ENCODE measurements at regions not wholly inside any gene's neighbourhood (a gene's known extent, or its start where the extent isn't known, plus 50 kb on each side); places are given as distances from the start of the nearest gene placed in this dataset.

GRCh38 chr5:112479418-112479817 lies 60.3 kb upstream of the EPB41L4A start:
- TF ChIP-seq CTCF (IDR thresholded peaks at IDR 0.05 in 2 of 3, conservative IDR thresholded peaks at IDR 0.05 in 1 of 3; ENCODE audit: insufficient read depth in 2 of 3, low read depth in 1 of 3, low read length in 3 of 3) (no peak), POLR2A (conservative IDR thresholded peaks at IDR 0.05) (no peak), RBFOX2 (IDR thresholded peaks at IDR 0.05; ENCODE audit: low read depth, low read length) (no peak), SREBF1 (IDR thresholded peaks at IDR 0.05; ENCODE audit: borderline replicate concordance, low read depth, low read length) (no peak), POU5F1 (IDR thresholded peaks at IDR 0.05; ENCODE audit: borderline replicate concordance, low read depth, low read length, partially characterized antibody) (no peak), ATF1 (CRISPR knock-in tag; IDR thresholded peaks at IDR 0.05) (no peak), ATF1 (tag; IDR thresholded peaks at IDR 0.05) (no peak), ZNF24 (IDR thresholded peaks at IDR 0.05) (no peak), ZNF644 (tag; IDR thresholded peaks at IDR 0.05; ENCODE audit: low read depth) (no peak), ZNF311 (CRISPR knock-in tag; IDR thresholded peaks at IDR 0.05) (no peak), TOE1 (IDR thresholded peaks at IDR 0.05; ENCODE audit: borderline replicate concordance) (no peak), TOE1 (CRISPR knock-in tag; IDR thresholded peaks at IDR 0.05; ENCODE audit: borderline replicate concordance, low read depth) (no peak), ARNT (IDR thresholded peaks at IDR 0.05) (no peak), PREB (CRISPR knock-in tag; IDR thresholded peaks at IDR 0.05) (no peak), ZBTB33 (CRISPR knock-in tag; IDR thresholded peaks at IDR 0.05) (no peak)
